ENCODE measurements at regions not wholly inside any gene's neighbourhood (a gene's known extent, or its start where the extent isn't known, plus 50 kb on each side); places are given as distances from the start of the nearest gene placed in this dataset.

DNA sequence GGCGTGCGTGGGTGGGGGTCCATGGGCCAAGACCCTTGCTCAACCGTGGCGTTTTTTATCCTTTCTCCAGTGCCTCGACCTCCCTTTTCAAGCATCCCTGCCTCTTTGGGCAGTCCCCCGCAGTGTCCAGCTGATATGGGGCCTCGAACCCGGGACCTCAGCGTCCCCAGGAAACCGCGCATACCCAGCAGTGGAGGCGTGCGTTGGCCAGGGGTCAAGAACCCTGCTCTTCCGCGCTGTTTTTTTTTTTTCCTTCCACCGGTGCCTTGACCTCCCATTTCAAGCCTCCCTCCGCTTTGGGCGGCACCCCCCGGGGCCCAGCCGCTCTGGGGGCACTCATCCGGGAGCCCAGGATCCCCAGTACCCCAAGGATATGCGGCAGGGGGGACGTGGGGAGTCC is 325.8 kb downstream of the ALG10 start:
- no peak for DNase-seq

GRCh38 chr12:34348836-34349672 is 326.8 kb downstream of the ALG10 start:
- DNase-seq: no peak

GRCh38 chr12:34349673-34349961 is 327.3 kb downstream of the ALG10 start:
- no peak for DNase-seq

DNA sequence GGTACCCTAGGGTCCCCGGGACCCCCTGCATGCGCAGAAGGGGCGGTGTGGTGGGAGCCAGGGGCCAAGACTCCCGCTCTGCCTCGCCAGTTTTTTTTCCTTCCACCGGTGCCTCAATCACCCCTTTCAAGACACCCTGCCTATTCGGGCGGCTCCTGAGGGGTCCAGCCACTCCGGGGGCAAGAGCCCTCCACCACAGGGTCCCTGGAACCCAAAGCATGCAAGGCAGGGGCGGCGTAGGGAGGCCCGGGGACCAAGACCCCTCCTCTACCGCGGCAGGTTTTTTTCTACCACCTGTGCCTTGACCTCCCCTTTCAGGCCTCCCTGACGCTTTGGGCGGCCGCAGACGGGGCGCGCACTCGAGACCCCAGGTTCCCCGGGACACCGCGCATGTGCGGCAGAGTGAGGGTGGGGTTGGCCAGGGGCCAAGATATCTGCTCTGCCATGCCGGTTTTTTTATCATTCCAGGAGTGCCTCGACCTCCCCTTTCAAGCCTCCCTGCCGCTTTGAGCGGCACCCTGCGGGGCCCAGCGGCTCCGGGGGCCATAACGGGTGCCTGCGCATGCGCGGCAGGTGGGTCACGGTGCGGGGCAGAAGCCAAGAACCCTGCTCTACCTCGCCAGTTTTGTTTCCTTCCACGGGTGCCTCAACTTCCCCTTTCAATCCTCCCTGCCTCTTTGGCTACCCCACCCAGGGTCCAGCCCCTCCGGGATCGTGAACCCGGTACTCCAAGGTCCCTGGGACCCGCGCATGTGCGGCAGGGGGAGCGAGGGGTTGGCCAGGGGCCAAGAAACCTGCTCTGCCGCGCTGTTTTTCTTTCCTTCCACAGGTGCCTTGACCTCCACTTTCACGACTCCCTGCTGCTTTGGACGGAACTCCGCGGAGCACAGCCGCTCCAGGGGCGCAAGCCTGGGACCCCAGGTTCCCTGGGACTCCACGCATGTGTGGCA is 328.1 kb downstream of the ALG10 start:
- no peak for DNase-seq

GRCh38 chr12:34352098-34352497 is 329.8 kb downstream of the ALG10 start:
- DNase-seq: no peak

GRCh38 chr12:34354239-34355200 is 332.2 kb downstream of the ALG10 start:
- no peak for DNase-seq

- DNase-seq: no peak
These were observed 334.1 kb downstream of the ALG10 start for GRCh38 chr12:34356233-34356987.

DNA sequence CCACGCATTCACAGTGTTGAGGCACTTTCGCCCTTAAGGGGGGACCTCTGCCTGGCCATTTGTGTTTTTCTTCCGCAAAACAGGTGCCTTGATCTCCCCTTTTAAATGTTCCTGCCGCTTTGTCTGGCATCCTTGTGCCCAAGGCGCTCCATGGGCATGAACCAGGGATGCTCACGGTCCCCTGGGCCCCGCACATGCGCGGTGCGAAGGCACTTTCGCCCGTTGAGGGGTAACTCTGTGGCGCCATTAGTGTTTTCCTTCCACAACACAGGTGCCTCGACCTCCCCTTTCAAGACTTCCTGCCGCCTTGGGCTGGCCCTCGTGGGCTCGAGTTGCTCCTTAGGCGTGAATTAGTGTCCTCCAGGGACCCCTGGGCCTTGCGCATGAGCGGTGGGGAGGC is 335.5 kb downstream of the ALG10 start:
- DNase-seq: no peak

DNA sequence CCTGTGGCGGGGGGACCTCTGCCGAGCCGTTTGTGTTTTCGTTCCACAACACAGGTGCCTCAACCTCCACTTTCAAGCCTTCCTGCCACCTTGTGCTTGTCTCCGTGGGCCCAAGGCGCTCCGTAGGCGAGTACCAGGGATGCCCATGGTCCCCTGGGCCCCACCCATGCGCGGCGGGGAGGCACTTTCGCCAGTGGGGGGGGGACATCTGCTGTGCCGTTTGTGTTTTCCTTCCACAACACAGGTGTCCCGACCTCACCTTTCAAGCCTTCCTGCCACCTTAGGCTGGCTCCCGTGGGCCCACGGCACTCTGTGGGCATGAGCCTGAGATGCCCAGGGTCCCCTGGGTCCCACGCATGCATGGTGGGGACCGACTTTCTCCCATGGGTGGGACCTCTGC is 335.9 kb downstream of the ALG10 start:
- no peak for DNase-seq

DNA sequence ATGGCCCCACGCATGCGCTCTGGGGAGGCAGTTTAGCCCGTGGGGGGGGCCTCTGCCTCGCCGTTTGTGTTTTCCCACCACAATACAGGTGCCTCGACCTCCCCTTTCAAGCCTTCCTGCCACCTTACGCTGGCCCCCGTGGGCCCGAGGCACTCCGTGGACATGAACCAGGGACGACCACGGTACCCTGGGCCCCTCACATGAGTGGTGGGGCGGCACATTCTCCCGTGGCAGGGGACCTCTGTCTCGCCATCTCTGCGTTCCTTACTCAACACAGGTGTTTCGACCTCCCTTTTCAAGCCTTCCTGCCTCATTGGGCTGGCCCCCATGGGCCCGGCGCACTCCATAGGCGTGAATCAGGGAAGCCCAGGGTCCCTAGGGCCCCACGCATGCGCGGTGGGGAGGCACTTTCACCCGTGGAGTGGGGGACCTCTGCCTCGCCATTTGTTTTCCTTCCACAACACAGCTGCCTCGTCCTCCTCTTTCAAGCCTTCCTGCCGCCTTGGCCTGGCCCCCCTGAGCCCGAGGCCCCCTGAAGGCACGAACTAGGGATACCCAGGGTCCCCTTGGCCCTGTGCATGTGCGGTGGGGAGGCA is 339.5 kb downstream of the ALG10 start:
- DNase-seq: no peak

DNA sequence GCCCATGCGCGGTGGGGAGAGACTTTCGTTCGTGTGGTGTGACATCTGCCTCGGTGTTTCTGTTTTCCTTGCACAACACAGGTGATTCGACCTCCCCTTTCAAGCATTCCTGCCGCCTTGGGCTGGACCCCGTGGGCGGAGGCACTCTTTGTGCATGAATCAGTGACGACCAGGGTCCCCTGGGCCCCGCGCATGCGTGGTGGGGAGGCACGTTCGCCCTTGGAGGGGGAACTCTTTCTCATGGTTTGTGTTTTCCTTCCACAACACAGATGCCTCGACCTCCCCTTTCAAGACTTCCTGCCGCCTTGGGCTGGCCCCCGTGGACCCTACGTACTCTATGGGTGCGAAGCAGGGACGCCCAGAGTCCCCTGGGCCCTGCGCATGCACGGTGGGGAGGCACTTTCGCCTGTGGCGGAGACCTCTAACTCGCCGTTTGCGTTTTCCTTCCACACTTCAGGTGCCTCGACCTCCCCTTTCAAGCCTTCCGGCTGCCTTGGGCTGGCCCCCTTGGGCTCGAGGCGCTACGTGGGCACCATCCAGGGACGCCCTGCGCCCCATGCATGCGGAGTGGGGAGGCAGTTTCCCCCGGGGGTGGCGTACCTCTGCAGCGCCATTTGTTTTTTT is 340.9 kb downstream of the ALG10 start:
- no peak for DNase-seq

- DNase-seq: no peak
These were observed 345.8 kb downstream of the ALG10 start for GRCh38 chr12:34368079-34368478.

DNA sequence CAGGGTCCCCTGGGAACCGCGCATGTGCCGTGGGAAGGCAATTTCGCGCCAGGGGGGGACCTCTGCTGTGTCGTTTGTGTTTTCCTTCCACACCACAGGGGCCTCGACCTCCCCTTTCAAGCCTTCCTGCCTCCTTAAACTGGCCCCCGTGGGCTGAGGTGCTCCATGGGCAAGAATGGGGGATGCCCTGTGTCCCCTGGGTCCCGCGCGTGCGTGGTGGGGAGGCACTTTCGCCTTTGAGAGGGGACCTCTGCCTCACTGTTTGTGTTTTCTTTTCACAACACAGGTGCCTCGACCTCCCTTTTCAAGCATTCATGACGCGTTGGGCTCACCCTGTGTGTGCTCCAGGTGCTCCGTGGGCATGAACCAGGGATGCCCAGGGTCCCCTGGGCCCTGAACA is 348.8 kb downstream of the ALG10 start:
- no peak for DNase-seq

GRCh38 chr12:34372003-34372402 is 349.7 kb downstream of the ALG10 start:
- DNase-seq: no peak

DNA sequence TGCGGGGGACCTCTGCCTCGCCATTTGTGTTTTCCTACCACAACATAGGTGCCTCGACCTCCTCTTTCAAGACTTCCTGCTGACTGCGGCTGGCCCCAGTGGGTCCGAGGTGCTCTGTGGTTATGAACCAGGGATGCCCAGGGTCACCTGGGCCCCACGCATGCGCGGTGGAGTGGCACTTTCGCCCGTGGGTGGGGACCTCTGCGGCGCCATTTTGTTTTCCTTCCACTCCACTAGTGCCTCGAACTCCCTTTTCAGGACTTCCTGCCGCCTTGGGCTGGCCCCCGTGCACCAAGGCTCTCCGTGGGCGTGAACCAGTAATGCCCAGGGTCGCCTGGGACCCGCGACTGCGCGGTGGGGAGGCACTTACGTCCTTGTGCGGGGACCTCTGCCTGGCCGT is 351.6 kb downstream of the ALG10 start:
- no peak for DNase-seq

- no peak for DNase-seq
These were observed 354.0 kb downstream of the ALG10 start for GRCh38 chr12:34376133-34376799.

GRCh38 chr12:34377243-34378035 is 355.1 kb downstream of the ALG10 start:
- no peak for DNase-seq

- no peak for DNase-seq
These were observed 356.8 kb downstream of the ALG10 start for GRCh38 chr12:34379142-34379541.

DNA sequence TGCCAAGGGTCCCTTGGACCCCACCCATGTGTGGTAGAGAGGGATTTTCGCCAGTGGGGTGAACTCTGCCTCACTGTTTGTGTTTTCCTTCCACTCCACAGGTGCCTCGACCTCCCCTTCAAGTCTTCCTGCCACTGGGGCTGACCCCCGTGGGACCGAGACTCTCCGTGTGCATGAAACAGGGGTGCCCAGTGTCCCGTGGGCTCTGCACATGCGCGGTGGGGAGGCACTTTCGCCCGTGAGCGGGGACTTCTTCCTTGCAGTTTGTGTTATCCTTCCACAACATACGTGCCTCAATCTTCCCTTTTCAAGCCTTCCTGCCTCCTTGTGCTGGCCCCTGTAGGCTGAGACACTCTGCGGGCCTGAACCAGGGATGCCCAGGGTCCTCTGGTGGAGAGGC is 362.4 kb downstream of the ALG10 start:
- DNase-seq: no peak

DNA sequence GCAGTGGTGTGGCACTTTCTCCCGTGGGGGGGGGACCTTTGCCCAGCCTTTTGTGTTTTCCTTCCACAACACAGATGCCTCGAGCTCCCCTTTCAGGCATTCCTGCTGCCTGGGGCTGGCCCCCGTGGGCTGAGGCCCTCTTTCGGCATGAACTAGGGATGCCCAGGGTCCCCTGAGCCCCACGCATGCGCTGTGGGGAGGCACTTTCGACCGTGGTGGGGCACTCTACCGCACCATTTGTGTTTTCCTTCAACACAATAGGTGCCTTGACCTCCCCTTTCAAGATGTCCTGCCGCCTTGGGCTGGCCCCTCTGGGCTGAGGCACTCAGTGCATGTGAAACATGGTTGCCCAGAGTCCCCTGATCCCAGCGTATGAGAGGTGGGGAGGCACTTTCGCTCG is 363.7 kb downstream of the ALG10 start:
- no peak for DNase-seq

Measured in stimulated activated CD4-positive, alpha-beta T cell treated with anti-CD3 and anti-CD28 coated beads, Interleukin-2, amount 100 ng/mL, for 24 hours (primary cell).